SK-N-SH (cell line): ENCODE measurements at regions not wholly inside any gene's neighbourhood (a gene's known extent, or its start where the extent isn't known, plus 50 kb on each side); places are given as distances from the start of the nearest gene placed in this dataset.

Source experiments
- CTCF ChIA-PET: fragments of 300-600, 350-600 bp; formaldehyde crosslinking; extraction: SDS; loops from one replicate; lab custom pipeline; 2021; lab: Yijun Ruan, JAX
- POLR2A ChIA-PET: fragments of 350-600 bp; sonication (Branson Sonifier 250); formaldehyde crosslinking; extraction: SDS; loops from one replicate; lab custom pipeline; 2020; ENCODE audit warnings: antibody characterized with exemption, inconsistent platforms; lab: Yijun Ruan, JAX
- DNase-seq: peaks from one replicate; pipeline ENCODE4 v3.0.0; 2012
- H2AFZ ChIP-seq: fragments of 200-600 bp; sonication (generic); 2 replicates; pipeline ENCODE4 v1.8.1; 2016; ENCODE audit warnings: antibody characterized with exemption, mild to moderate bottlenecking, low read depth
- H3F3A ChIP-seq: fragments of 200-600 bp; sonication (generic); replicated peaks from 2 replicates; pipeline ENCODE3; 2016; ENCODE audit warnings: antibody characterized with exemption, mild to moderate bottlenecking; ENCODE audit not compliant: insufficient read depth
- H3K27ac ChIP-seq, 2 experiments: fragments of 200-500 bp in 1 of 2; fragments of 200-600 bp in 1 of 2; sonication (Bioruptor generic) in 1 of 2; sonication (generic), shearing (Covaris generic) in 1 of 2; 2 replicates each; pipeline versions ENCODE4 v1.5.1 to v1.6.1; 2014 to 2016; ENCODE audit warnings: low read depth in 2 of 2, inconsistent platforms in 1 of 2, low read length in 1 of 2, mild to moderate bottlenecking in 1 of 2, mixed read lengths in 1 of 2
- H3K27me3 ChIP-seq: fragments of 200-600 bp; sonication (generic), shearing (Covaris generic); 2 replicates; pipeline ENCODE4 v1.6.1; 2016; ENCODE audit warnings: mixed run types; ENCODE audit not compliant: insufficient read depth
- H3K36me3 ChIP-seq, 2 experiments: fragments of 200-500 bp in 1 of 2; fragments of 200-600 bp in 1 of 2; sonication (Bioruptor generic) in 1 of 2; sonication (generic) in 1 of 2; replicated peaks in 1 of 2; 2 replicates each; pipeline versions ENCODE3 to v1.5.1; 2014 to 2016; ENCODE audit warnings: low read length in 1 of 2, mild to moderate bottlenecking in 1 of 2; ENCODE audit not compliant: insufficient read depth in 2 of 2, control insufficient read depth in 1 of 2
- H3K4me1 ChIP-seq, 2 experiments: fragments of 200-500 bp in 1 of 2; fragments of 200-600 bp in 1 of 2; sonication (Bioruptor generic) in 1 of 2; sonication (generic), shearing (Covaris generic) in 1 of 2; 2 replicates each; pipeline versions ENCODE4 v1.5.1 to v1.6.1; 2014 to 2016; ENCODE audit warnings: low read depth in 1 of 2, low read length in 1 of 2, mixed run types in 1 of 2; ENCODE audit not compliant: insufficient read depth in 2 of 2, control insufficient read depth in 1 of 2
- H3K4me2 ChIP-seq: fragments of 200-600 bp; sonication (generic), shearing (Covaris generic); 2 replicates; pipeline ENCODE4 v1.6.1; 2017; ENCODE audit warnings: mixed run types
- H3K4me3 ChIP-seq, 2 experiments: fragments of 200-500 bp in 1 of 2; fragments of 200-600 bp in 1 of 2; sonication (Bioruptor generic) in 1 of 2; sonication (generic), shearing (Covaris generic) in 1 of 2; 2 replicates each; pipeline versions ENCODE4 v1.5.1 to v1.8.1; 2014 to 2016; ENCODE audit warnings: low read depth in 2 of 2, inconsistent platforms in 1 of 2, low read length in 1 of 2, mild to moderate bottlenecking in 1 of 2, mixed read lengths in 1 of 2, moderate library complexity in 1 of 2
- H3K79me2 ChIP-seq: fragments of 200-600 bp; sonication (generic); 2 replicates; pipeline ENCODE4 v1.8.1; 2017; ENCODE audit warnings: mild to moderate bottlenecking; ENCODE audit not compliant: insufficient read depth
- H3K9ac ChIP-seq: fragments of 200-600 bp; sonication (generic); 2 replicates; pipeline ENCODE4 v1.6.1; 2017; ENCODE audit warnings: mixed run types
- H3K9me2 ChIP-seq: fragments of 200-600 bp; sonication (generic); 2 replicates; pipeline ENCODE4 v1.6.1; 2017; ENCODE audit warnings: mixed run types
- H3K9me3 ChIP-seq: fragments of 200-600 bp; sonication (generic); 2 replicates; pipeline ENCODE4 v1.6.1; 2017; ENCODE audit warnings: mixed run types, mild to moderate bottlenecking, moderate library complexity
- H4K20me1 ChIP-seq: fragments of 200-600 bp; sonication (generic); 2 replicates; pipeline ENCODE4 v1.6.1; 2017; ENCODE audit warnings: mild to moderate bottlenecking, mixed run types; ENCODE audit not compliant: insufficient read depth
- EZH2phosphoT487 ChIP-seq: fragments of 200-600 bp; sonication (generic); IDR thresholded peaks from 2 replicates; pipeline ENCODE4 v1.6.1; 2017; ENCODE audit warnings: low read depth, mixed run types, mild to moderate bottlenecking, antibody characterized with exemption, moderate library complexity, borderline replicate concordance
- FOXM1 ChIP-seq: IDR thresholded peaks from 2 replicates; pipeline ENCODE4 v1.4.0; 2012; ENCODE audit warnings: low read depth, mild to moderate bottlenecking
- NRF1 ChIP-seq: IDR thresholded peaks from 2 replicates; pipeline ENCODE4 v1.6.1; 2012; ENCODE audit warnings: low read depth, mild to moderate bottlenecking, low read length
- POLR2AphosphoS5 ChIP-seq: IDR thresholded peaks from 2 replicates; pipeline ENCODE4 v1.6.1; 2012; ENCODE audit warnings: low read depth, low read length
- RAD21 ChIP-seq: IDR thresholded peaks from 2 replicates; pipeline ENCODE4 v1.6.1; 2012; ENCODE audit warnings: mild to moderate bottlenecking, low read length
- SMC3 ChIP-seq: IDR thresholded peaks from 2 replicates; pipeline ENCODE4 v1.6.1; 2012; ENCODE audit warnings: low read depth, low read length, improper control_type of control experiment
- TCF12 ChIP-seq: IDR thresholded peaks from 2 replicates; pipeline ENCODE4 v1.4.0; 2012
- WGBS: methylation state at CpG from one replicate; pipeline ENCODE4 v1.1.6; 2017; ENCODE audit warnings: low lambda C conversion rate; 5-methylcytosine and 5-hydroxymethylcytosine counted together
- TF ChIP-seq, protein P1 (sequence below): fragments of 200-600 bp; sonication (generic); IDR thresholded peaks from 2 replicates; pipeline ENCODE4 v1.6.1; 2017; ENCODE audit warnings: antibody characterized with exemption, mild to moderate bottlenecking, moderate library complexity
- TF ChIP-seq, protein P2 (sequence below): IDR thresholded peaks from 2 replicates; pipeline ENCODE4; 2012

DNA sequence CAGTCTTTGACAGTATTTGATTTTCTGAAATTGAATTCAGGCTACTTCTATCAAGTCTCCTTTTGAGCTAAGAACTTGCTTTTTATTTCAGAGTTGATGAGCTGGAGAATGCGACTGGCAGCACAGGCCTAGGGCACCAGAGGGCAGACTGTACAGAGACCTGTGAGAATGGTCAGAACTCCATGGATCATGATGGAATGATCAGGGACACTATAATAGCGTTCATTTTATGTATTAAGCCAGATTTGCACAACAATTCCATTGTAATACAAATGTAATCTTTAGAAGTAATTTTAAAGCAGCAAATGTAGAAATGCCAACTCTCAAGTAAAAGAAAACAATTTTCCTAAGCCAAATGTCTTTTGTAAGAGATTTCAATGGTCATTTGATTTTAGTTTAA is 902.4 kb downstream of the NR2F1-AS1 start:
- H3K4me2 ChIP-seq: no peak overlapping the region
- no peaks in the 10 kb centered on the region for H3K9me3 ChIP-seq
- 0 out of 2 replicates have a peak overlapping the region, but pooled peaks have one; percentile 1 for H2AFZ ChIP-seq
- no peaks in the 10 kb centered on the region for H3K27me3 ChIP-seq
- H3K27ac ChIP-seq: no peak overlapping the region
- TF ChIP-seq FOXM1: no peak
- TF ChIP-seq RAD21: peak; percentile 54
- no peak for TF ChIP-seq POLR2AphosphoS5
- no peak for TF ChIP-seq TCF12
- TF ChIP-seq, protein P1, sequence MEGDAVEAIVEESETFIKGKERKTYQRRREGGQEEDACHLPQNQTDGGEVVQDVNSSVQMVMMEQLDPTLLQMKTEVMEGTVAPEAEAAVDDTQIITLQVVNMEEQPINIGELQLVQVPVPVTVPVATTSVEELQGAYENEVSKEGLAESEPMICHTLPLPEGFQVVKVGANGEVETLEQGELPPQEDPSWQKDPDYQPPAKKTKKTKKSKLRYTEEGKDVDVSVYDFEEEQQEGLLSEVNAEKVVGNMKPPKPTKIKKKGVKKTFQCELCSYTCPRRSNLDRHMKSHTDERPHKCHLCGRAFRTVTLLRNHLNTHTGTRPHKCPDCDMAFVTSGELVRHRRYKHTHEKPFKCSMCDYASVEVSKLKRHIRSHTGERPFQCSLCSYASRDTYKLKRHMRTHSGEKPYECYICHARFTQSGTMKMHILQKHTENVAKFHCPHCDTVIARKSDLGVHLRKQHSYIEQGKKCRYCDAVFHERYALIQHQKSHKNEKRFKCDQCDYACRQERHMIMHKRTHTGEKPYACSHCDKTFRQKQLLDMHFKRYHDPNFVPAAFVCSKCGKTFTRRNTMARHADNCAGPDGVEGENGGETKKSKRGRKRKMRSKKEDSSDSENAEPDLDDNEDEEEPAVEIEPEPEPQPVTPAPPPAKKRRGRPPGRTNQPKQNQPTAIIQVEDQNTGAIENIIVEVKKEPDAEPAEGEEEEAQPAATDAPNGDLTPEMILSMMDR: peak; percentile 47
- TF ChIP-seq, protein P2, sequence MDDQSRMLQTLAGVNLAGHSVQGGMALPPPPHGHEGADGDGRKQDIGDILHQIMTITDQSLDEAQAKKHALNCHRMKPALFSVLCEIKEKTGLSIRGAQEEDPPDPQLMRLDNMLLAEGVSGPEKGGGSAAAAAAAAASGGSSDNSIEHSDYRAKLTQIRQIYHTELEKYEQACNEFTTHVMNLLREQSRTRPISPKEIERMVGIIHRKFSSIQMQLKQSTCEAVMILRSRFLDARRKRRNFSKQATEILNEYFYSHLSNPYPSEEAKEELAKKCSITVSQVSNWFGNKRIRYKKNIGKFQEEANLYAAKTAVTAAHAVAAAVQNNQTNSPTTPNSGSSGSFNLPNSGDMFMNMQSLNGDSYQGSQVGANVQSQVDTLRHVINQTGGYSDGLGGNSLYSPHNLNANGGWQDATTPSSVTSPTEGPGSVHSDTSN: no peak
- no peak for TF ChIP-seq EZH2phosphoT487
- TF ChIP-seq SMC3: peak; percentile 45; the same call in 1 of the 2 replicates
- 88% methylated on average over 2 of the region's 2 CpGs for WGBS
- no peaks in the 10 kb centered on the region for H3F3A ChIP-seq
- no peak overlapping the region for H3K9ac ChIP-seq
- peak; percentile 8 for DNase-seq
- CTCF ChIA-PET: interaction anchor here (0.9 to 2.2 kb wide), 2 partner anchors 10 to 13 kb away, joined by 4 to 6 read pairs; no protein-coding TSS in a partner anchor
- no peaks in the 10 kb centered on the region for H3K36me3 ChIP-seq
- no peaks in the 10 kb centered on the region for H3K9me2 ChIP-seq
- H3K79me2 ChIP-seq: no peaks in the 10 kb centered on the region
- H3K4me3 ChIP-seq: no peak overlapping the region
- POLR2A ChIA-PET: no interaction called here
- no peaks in the 10 kb centered on the region; a peak in 1 of 4 replicates for H3K4me1 ChIP-seq
- H4K20me1 ChIP-seq: no peaks in the 10 kb centered on the region

DNA sequence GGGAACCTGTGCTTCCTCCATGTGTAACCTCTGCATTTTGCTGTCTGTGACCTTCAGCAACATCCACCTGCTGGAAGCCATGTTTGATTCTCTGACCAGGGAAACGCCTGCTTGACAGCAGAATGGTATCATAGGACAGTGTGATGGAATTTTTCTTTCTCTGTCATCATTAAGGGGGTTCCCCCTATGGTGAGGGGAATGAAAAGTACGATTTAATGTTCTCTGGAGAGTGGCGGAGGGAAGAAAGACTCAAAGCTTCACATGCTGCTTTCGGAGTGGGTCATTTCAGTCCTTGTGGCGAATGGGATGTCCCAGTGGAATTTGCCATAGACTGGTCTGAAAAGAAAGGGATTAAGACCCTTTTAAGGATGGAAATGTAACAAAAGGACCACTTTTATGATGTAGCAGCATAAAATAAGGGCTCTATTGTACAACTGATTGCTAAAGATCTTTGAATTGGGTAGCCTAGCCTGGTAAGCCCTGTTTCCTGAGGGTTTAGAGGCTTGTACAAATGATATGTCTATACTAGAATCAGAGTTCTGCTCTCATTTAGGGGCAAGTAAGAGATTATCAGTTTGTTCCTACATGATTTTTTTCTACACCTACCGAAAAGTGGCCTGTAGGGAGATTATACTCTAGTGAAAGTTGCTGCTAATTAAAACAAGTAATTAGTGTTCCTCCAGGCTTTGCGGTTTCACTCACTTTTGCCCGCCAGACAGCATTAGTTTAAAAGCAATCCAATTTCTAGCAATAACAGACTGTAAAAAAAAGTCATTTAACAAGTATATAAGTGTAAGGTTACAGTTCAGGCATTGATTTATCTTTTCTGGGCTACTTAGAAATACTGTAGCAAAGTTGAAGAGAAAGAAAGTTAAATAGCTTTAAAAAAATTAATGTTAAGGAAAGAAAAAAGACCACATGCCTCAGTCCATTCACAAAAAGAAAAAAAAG is 904.5 kb downstream of the NR2F1-AS1 start:
- H3K9me2 ChIP-seq: no peaks in the 10 kb centered on the region
- no peak for DNase-seq
- H3K4me1 ChIP-seq: no peaks in the 10 kb centered on the region; a peak in 1 of 4 replicates
- H3K27me3 ChIP-seq: no peaks in the 10 kb centered on the region
- CTCF ChIA-PET: interaction anchor here (0.6 kb wide), 1 partner anchor 228 kb away, joined by 3 read pairs; no protein-coding TSS in a partner anchor
- 90% methylated on average over 8 of the region's 8 CpGs for WGBS
- H3K9me3 ChIP-seq: no peaks in the 10 kb centered on the region
- no peak overlapping the region for H2AFZ ChIP-seq
- no peaks in the 10 kb centered on the region for H3K79me2 ChIP-seq
- H3K4me2 ChIP-seq: no peak overlapping the region
- no peak overlapping the region for H3K9ac ChIP-seq
- no peaks in the 10 kb centered on the region for H4K20me1 ChIP-seq
- no peak overlapping the region for H3K4me3 ChIP-seq
- H3F3A ChIP-seq: no peaks in the 10 kb centered on the region
- POLR2A ChIA-PET: no interaction called here
- H3K36me3 ChIP-seq: no peaks in the 10 kb centered on the region
- TF ChIP-seq NRF1: no peak
- TF ChIP-seq, all 33 proteins: peak for 0
- no peak overlapping the region for H3K27ac ChIP-seq
